NK-92 treated with Interleukin-12 subunit alpha and Interleukin-12 subunit beta, amount 100 ng/mL, for 24 hours (cell line): ENCODE measurements at regions not wholly inside any gene's neighbourhood (a gene's known extent, or its start where the extent isn't known, plus 50 kb on each side); places are given as distances from the start of the nearest gene placed in this dataset.

ENCODE experiments used
- DNase-seq: peaks from one replicate; lab custom pipeline; 2025; lab: John Stamatoyannopoulos, UW

DNA sequence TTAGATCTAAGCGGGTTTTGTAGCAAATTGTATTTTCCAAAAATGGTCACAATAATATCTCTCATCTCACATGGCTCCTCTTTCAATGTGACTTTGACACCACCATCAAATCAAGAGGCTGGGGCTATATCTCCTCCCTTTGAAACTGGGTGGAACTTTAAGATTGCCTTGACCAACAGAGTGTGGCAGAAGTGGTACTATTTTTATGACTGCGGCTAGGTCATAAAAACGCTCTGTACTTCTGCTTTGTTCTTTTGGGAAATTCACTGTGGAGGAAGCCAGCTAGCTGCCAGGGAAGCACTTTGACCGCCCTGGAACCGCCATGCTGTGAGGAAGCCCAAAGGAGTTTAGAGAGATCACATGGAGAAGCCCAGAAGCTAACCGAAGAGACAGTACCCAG lies 50.7 kb upstream of the ACOT11 start:
- no peak for DNase-seq

DNA sequence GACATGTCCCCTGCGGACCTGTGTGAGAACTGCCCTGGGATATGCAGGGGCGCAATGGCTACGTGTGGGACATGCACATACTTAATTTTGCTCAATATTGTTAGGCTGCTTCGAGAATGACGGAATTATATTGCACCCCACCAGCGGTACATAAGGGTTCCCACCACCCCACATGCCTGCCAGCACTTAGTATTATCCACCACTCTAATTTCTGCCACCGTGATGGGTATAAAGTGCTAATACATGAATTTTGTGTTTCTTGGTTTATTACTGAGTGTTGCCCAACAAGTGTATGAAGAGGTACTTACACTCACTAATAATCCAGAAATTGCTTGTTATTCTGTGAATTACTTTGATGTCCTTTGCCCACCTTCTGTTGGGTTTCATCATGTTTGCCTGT lies 52.1 kb upstream of the ACOT11 start:
- DNase-seq = no peak

GRCh38 chr1:54493608-54494007 lies 54.4 kb upstream of the ACOT11 start:
- no peak for DNase-seq

DNA sequence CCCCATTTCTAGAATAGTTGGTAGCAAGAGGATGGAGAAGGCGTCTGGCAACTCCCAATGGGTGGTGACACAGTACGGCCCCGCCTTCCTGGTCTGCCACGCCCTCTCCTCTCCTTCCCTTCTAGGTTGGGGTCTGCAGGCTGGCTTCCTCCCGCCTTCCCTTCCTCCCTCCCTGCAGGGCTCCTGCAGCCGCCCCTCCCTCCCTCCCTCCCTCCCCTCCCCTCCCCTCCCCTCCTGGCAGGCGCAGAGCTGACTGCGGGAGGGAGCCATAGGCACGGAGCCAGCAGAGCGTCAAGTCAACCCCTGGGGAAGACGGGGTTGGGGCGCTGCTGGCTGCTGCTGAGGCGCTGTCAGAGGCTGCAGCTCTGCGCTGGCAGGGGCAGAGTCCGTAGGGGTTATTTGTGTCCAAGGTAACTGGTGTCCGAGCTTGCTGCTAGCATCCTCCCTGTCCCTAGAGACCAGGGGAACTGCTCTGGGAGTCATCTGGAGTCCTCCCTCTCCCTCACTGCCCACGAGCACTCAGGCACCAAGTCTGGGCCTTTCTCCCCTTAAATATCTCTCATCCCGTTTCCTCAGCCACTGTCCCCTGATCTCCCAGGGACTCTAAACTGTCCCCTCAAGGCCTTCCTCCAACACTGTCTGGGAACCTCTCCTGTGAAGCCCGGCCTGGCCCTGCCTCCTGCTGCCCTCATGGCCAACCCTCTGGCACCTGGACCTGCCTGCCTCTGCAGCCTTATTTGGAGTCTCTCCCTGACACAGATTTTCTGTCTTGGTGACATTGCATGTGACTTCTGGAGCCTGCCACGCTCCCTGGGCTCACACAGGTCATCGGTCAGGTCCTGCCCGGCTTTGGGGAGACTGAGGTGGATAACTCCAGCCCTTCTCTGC lies 57.4 kb upstream of the ACOT11 start:
- DNase-seq = no peak

DNA sequence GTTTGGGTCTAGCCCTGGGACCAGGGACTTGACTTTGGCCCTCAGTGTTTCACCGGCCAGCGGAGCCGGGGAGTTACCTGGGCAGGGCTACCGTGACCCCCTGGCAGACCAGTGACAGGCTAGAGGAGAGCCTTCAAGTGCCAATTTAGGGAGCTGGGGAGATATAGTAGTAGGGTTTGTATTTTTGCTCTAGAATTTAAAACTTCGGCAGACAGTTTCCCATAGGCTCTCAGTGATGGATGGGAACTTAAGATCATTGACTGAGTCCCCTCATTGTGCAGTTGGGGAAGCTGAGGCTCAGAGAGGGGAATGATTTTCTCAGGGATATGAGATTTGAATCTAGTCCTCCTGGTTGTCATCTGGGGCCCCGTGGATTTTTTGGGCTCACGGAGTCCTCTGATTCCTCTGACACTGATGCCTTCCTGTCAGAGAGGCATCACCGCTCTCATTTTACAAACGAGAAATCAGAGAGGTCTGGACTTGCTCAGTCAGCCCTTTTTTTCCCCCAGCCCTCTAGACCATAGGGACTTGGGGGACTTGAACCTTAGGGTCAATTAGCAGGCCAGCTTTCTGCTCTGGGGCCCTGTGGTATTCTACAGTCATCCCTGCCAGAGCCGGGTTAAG lies 58.3 kb upstream of the ACOT11 start:
- DNase-seq = no peak

DNA sequence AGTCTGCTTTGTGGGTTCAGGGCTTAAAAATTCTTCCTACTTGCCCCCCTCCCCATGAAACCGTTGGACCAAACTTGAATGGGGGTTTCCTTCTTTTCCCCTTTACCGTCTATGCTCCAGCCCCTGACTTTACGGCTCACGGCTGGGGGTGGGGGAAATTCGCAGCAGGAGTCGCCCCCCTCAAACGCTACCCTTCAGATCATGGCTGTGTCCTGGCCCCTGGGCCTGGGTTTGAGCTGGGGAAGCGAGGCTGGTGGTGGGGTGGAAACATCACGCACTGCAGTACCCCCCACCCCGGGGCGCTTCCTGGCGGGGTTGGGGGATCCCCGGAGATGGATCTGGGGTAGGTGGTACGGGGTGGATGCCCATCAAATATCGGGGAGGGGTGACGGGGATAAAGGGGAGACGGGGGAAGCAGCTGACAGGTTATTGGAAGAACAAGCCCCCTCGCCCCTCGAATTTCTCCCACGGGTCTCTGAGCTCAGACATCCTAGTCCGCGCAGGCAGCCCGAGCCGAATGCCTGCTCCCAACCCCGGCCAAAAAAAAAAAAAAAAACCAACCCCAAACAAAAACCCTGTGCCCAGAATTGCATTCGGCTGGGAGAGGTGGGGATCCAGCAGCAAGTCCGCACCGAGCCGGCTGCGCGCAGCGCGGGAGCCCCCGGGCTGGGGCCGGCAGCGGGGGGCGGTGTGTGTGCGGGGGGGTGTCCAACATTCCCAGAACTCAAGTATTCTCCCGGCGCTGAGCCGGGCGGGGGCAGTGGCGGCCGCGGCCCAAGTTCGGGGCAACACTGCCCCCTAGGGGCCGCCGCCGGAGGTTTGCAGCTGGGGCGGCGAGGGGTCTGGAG lies 59.0 kb upstream of the ACOT11 start:
- DNase-seq = peak; percentile 55

- DNase-seq = peak; percentile 34
These were observed 59.8 kb upstream of the ACOT11 start for GRCh38 chr1:54488065-54488750.

GRCh38 chr1:54487571-54488050 lies 60.4 kb upstream of the ACOT11 start:
- DNase-seq = no peak

DNA sequence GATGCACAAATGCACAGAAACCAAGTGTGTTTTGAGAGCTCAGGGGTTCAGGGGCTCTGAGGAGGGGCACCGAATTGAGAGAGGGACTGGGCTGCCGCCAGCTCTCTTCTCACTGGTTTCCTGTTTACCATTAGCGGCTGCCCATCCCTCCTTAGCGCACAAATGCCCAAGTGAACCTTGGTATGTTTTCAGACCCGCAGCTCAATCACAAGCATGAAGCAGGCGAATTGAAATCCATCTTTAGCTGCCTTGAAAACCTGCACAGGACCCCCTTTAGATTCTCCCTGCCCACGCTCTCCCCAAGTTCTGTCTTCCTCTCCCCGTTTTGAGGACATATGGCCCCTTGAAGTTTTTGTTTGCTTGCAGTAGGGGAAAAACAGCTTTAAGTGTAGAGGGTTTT lies 61.1 kb upstream of the ACOT11 start:
- DNase-seq = no peak

GRCh38 chr1:54485416-54485815 lies 62.6 kb upstream of the ACOT11 start:
- no peak for DNase-seq

- no peak for DNase-seq
These were observed 64.1 kb upstream of the ACOT11 start for GRCh38 chr1:54483875-54484437.

DNA sequence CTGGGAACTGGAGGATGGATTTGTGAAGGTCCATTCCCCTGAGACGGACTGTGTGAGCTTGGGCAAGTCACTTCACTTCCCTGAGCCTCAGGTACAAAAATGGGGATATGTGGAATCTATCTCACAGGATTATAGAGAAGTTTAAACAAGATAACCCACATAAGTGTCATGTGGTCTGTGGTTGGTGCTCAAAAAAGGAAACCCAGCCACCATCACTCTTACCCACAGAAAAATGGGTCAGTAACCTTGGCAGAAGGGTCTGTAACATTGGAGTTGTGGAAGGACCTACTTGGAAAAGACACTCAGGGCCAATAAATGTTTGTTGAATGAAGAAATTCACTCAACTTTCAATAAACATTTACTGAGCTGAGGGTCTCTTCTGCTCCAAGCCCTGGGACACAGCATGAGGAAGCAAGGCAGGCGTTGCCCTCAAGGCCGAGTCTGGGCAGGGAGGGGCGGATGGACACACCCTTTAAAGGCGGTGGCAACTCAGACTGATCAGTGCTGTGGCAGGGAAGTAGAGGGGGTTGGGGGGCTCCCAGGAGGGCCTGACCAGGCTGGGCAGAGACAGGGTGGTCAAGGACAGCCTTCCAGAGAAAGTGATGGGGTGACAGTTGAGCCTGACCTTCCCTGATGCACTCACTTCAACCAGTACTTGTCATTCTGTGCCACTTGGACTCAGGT lies 66.7 kb upstream of the ACOT11 start:
- DNase-seq = no peak

DNA sequence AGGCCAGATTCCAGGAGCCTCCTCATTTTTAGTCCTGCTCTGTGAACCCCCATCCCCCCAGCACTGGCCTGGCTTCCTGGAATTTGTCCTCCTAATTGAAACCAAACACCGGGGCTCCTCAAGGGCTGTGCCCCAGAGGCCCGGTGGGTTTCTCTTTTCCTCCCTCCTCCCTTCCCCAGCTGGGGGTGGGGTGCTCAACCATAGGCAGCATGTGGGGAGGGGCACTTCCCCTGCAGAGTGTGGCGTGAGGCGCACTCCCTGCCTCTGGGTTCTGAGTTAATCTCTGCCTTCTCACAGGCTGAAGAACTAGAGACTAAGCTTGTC lies 67.5 kb upstream of the ACOT11 start:
- DNase-seq = no peak

- no peak for DNase-seq
These were observed 68.0 kb upstream of the ACOT11 start for GRCh38 chr1:54479841-54480524.

GRCh38 chr1:54479251-54479650 lies 68.8 kb upstream of the ACOT11 start:
- no peak for DNase-seq

GRCh38 chr1:54477153-54477561 lies 70.9 kb upstream of the ACOT11 start:
- no peak for DNase-seq

DNA sequence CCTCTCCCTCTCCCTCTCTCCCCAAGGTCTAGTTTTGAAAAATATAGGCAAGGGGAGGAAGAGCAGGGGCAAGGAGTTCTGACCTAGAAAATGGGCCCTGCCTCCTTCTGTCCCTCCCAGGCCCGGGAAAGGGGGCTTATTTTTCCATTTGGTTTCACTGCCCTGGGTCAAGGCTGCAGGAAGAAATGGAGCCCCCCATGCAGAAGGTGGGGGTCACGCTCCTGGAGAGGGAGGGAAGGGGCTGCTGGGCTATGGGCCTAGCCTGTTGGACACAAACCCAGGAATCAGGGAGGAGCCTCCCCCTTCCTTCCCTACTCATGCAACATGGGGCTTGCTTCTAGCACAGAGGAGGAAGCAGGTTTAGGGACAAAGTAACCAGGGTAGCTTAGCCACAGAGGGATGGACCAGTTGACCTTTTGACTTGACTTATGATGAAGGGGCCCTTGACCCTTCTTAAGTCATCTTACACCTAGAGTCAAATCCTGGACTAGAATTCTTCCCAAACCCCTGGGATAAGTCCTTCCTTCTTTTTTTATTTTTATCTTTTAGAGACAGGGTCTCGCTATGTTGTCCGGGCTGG lies 70.4 kb upstream of the SSBP3 start:
- DNase-seq = no peak

GRCh38 chr1:54475946-54476516 lies 69.8 kb upstream of the SSBP3 start:
- no peak for DNase-seq

DNA sequence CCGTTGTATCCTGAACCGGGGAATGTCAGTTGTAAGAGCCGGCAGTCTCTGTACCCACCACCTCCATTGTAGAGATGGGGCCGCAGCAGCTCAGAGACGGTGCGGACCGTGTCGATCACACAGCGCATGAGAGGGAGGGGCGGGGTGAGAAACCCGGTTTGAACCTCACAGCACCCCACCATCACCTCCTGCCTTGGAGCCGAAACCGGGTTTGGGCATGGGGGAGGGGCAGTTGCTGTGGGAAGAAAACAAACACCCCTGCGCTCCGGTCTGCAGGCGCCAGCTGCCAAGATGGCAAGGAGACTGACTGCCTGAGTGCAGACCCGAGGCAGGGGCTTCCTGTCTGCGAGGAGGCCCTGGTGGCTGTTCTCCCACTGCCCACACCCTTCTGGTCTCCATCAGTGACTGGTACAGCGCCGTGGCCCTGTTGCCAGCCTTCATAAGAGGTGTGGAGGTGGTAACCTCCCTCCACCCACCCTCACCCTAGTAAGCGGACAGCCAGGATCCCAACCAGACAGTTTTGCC lies 69.2 kb upstream of the SSBP3 start:
- DNase-seq = no peak
